Cerebellar nuclear complex (tissue), 1 donor: ENCODE measurements at regions not wholly inside any gene's neighbourhood (a gene's known extent, or its start where the extent isn't known, plus 50 kb on each side); places are given as distances from the start of the nearest gene placed in this dataset.
"Not testable (repeated sequence)": the region's sequence is repeated elsewhere in the genome, so short reads cannot be mapped to it uniquely, and the experiment has no call there.

ENCODE experiments used
- DNase-seq, 2 experiments: peaks; one replicate each; lab custom pipeline; 2025; lab: John Stamatoyannopoulos, UW

DNA sequence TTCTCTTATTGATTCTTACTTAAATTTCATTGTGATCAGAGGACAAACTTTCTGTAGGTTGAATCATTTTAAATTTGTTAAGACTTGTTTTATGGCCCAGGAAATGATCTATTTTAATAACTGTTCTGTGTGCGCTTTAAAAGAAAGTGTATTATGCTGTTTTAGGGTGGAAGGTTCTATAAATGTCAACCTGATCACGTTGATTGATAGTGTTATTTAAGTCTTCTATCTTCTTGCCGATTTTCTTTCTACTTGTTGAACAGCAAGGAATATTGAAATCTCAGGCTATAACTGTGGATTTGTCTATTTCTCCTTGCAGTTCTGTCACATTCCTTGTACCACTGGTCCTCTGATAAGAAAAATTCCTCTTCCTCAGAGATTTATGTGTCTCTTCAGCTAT is 112.7 kb downstream of the TANC2 start:
- DNase-seq = no peak

DNA sequence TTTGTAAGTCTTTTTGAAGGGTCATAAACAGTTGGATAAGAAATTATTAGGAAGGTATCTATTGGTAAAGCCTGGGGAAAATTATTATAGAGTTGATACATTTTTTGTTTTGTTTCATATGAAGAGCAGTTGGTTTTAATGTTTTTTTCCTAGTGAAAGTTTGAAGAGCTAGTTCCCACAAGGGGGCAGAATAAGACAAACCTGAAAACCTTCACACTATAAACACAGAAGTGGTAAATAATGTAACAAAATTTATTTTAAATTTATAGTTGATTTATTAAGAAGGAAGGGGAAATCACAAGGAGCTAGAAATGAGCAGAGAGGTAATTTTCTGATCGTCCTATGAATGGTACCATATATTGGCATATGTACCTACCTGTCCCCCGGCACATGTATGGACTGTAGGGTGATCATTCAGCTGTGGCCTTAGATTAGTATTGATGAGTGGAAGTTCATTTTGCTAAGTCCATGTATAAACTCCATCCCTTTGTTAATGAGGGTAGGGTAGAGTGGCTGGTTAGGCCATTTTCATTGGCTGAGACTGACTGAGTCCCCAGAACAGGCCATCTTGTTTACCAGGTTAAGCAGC is 116.3 kb downstream of the TANC2 start:
- DNase-seq = no peak

DNA sequence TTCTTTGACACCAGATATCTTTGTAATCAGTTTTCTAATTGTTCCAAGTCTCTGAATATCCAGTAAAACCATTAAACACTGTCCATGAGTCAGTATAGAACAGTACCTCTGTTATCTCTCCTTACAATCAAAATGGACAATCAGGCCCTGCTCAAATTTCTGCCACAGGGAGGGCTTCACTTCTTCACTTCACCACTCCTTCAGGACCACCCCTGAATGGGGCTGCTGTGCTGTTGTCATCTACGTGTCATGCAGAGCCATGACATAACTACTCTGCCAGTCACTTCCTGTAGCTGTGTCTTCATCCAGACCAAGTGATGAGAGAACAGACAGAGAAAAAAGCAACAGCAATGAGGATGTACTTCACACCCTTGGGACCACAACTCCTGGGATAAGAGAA is 116.9 kb downstream of the TANC2 start:
- no peak for DNase-seq

GRCh38 chr17:63086483-63087185 is 120.6 kb downstream of the TANC2 start:
- no peak for DNase-seq

GRCh38 chr17:63090358-63091114 is 124.5 kb downstream of the TANC2 start:
- not testable (repeated sequence) for DNase-seq

- DNase-seq = not testable (repeated sequence)
Observed at GRCh38 chr17:63091909-63092308, 125.9 kb downstream of the TANC2 start.

DNA sequence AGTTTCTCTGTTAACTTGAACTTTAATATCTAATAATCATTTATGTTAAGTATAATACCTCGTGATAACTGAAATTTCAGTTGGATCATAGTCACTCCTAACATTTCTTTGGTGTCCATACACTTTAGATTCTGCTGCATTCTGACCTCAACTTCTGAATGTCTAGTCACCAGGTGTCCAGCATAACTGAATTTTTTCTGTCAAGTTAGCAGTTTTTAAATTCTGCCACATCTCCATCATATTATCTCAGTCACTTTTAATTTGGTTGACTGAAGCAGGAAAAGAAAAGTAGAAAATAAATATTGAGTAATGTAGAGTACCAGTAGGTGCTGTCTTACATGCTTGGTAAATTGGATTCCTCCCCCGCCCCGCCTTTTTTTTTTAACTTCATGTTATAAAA is 128.6 kb downstream of the TANC2 start:
- no peak for DNase-seq

DNA sequence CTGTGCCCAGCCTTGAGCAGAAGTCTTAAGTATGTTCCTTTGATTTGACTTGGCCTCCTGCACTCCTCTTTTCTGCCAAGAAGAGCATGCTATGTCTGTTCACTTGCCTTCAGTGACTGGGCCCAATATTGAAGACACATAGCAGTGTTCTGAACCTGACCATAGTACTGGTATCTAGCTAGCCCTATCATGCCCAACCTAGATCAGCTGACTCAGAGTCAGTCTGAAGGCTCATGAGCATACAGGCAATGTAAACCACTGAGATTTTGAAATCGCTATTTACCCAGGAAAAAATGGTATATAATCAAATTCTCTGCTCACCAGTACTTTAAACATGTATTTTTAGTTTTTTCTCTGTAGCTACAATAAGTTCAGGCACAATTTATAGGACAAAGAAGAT is 129.4 kb downstream of the TANC2 start:
- no peak for DNase-seq

DNA sequence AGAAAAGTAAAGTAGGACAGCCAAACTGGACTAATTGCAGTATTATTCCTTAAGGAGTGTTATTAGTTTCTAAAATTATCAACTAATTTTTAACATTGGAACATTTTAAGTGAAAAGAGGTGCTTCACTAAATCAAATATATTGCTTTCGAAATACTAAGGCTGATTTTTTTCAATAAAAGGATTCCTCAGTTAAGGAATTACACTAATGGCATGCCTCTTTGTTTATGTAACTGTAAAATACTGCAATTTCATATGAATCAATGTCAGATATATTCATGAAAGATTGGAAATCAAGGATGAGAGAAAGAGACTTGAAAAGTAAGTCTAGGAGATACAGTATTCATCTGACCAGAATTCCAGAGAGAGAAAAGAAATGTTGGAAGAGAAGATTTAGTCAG is 129.8 kb downstream of the TANC2 start:
- no peak for DNase-seq

- DNase-seq = no peak
Observed at GRCh38 chr17:63096426-63096825, 130.4 kb downstream of the TANC2 start.

- DNase-seq = peak; percentile 4 to 41
Observed at GRCh38 chr17:63099425-63099824, 133.4 kb downstream of the TANC2 start.

DNA sequence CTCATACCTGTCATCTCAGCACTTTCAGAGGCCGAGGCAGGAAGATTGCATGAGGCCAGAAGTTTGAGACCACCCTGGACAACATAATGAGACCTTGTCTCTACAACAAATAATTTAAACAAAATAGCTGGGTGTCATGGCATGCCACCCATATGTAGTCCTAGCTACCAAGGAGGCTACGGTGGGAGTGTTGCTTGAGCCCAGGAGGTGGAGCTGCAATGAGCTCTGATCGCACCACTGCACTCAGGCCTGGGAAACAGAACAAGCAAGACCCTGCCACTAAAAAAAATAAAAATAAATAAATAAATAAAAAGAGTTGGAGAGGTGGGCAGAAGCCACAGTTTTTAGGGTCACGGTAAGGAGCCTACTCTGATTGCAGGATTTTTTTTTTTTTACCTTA is 136.0 kb downstream of the TANC2 start:
- DNase-seq = no peak

DNA sequence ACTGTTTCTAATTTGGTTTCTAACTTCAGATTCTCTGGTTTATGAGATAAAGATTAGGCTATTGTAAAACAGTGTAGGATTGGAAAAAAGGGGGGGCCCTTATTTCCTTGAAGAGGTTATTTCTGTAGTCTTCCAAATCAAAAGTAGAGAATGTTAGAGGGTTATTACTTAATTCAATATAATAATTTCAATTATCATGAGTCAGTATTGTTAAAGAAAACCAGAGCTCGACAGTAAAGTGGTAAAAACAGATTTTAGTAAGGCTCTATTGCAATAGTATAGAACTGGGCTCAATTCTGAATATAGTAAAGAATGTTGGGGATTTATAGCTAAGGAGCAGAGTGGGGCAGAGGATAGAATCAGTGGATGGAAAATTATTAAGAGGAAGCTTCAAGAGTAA is 140.0 kb downstream of the TANC2 start:
- DNase-seq = no peak

GRCh38 chr17:63109661-63110060 is 143.6 kb downstream of the TANC2 start:
- no peak for DNase-seq

- DNase-seq = no peak
Observed at GRCh38 chr17:63113167-63113566, 147.1 kb downstream of the TANC2 start.

DNA sequence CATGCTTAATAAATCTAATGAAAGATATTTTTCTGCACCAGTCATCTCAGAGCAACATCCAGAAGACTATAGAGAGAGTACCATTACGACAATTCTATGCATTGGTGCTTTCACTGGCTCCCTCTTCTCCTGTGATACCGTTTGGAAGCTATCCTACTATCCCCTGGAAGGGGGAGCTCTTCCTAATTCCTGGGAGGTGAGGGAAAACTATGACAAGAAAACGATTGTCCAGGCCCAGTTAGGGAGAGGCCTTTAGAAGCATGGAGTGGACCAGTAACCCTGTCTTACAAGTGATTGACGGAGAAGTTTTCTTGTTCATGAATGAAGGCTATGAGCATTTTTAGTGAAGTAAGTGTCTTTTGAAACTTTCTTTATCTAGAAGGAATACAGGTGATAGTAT is 150.2 kb downstream of the TANC2 start:
- DNase-seq = no peak

DNA sequence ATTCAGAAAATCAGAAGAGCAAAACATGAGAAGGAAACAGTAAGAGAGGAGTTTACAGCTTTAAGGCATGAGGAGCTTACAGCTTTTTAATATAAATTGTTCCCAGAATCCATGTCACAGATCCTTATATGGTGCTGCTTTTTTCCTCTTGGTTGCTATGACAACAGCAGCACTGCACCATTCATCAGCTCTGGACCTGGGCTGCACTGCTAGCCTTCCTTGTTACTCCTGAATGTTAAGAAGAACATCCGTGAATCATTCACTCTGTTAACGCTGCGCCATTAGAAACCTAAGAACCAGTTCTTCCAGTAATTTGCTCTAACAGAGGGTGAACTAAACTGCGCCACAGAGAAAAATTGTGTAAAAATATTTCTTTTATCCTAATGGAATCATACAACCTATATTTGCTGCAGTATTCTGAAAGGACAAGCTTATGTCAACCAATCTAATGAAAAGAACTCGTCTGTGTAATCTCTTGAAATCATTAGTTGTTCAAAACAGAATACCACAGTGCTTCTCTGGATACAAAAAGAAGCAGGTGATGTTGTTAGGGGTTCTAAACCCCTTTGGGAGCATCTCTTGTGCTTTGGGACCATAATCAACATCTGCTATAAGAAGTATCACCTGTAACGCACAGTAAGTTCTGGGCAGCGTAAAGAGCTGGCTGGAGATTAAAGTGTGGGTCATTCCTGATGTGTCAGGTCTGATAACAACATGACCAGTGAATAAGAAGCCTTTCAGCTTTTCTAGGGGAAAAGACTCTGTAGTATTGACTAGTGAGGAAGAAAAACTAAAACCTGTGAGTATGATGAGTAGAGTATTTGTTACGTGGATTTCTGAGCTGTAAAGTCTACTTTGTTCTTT is 151.2 kb downstream of the TANC2 start:
- no peak for DNase-seq

- DNase-seq = no peak
Observed at GRCh38 chr17:63120406-63120805, 154.4 kb downstream of the TANC2 start.

- DNase-seq = no peak
Observed at GRCh38 chr17:63124536-63124935, 158.5 kb downstream of the TANC2 start.

GRCh38 chr17:63124958-63125357 is 158.9 kb downstream of the TANC2 start:
- DNase-seq = no peak

DNA sequence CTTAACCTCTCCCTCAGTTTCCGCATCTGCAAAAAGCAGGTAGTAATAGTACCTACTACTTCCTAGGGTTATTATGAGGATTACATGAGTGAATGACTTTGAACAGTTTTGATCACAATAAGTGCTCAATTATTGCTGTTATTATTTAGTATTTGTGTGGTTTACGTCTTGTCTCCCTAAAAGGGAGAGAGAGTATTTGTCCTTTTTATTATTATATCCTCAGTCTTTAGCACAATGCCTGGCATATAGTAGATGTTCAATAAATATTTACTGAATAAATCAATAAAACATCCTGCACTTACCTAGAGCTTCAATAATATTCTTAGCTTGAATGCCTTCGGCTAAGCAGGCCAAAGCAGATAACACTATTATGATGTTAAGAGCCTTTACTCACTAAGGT is 160.0 kb downstream of the TANC2 start:
- DNase-seq = no peak

- DNase-seq = no peak
Observed at GRCh38 chr17:63126607-63127006, 160.6 kb downstream of the TANC2 start.
